K562 (cell line): ENCODE measurements at regions not wholly inside any gene's neighbourhood (a gene's known extent, or its start where the extent isn't known, plus 50 kb on each side); places are given as distances from the start of the nearest gene placed in this dataset.

ENCODE experiments used
- ATAC-seq: fragments of 200-7000 bp; cut with Tn5 transposase; 3 replicates; pipeline ENCODE4 v1.9.1; 2020; ENCODE audit warnings: moderate library complexity
- BruUV-seq: library from RNA; stranded (reverse); fragments of 400-500 nt; replicated peaks from 2 replicates; lab custom pipeline; 2021; lab: Mats Ljungman, UMichigan
- CTCF ChIA-PET: fragments of 300-600 bp; formaldehyde crosslinking; extraction: SDS; loops from one replicate; lab custom pipeline; 2021; ENCODE audit warnings: low intra/inter-chr PET ratio; lab: Yijun Ruan, JAX
- POLR2A ChIA-PET: fragments of 300-600, 350-650 bp; sonication (Branson Sonifier 250); formaldehyde crosslinking; extraction: SDS; loops from one replicate; lab custom pipeline; 2021; ENCODE audit warnings: antibody characterized with exemption, inconsistent platforms; lab: Yijun Ruan, JAX
- DNase-seq, 4 experiments: peaks; one replicate each; pipeline versions ENCODE4 v3.0.0 to v3.0.0-alpha.2; 2011 to 2018; ENCODE audit warnings: low spot score in 3 of 4, mixed read lengths in 3 of 4; ENCODE audit errors: extremely low read depth in 1 of 4
- FAIRE-seq: peaks from 2 replicates; lab custom pipeline; 2011; peaks lifted over from hg19 to GRCh38; lab: Jason Lieb, UNC
- H2AFZ ChIP-seq: 2 replicates; pipeline ENCODE4 v1.6.0; 2011; ENCODE audit warnings: low read depth, low read length, control low read depth, inconsistent platforms
- H3K27ac ChIP-seq: fragments of 200-600 bp; 3 replicates; pipeline ENCODE4 v1.8.0; 2011; ENCODE audit warnings: low read depth, mild to moderate bottlenecking, control low read depth, inconsistent platforms, low read length, moderate library complexity, mixed read lengths; ENCODE audit errors: extremely low read depth
- H3K27me3 ChIP-seq, 2 experiments: fragments of 300-600 bp in 1 of 2; 2 replicates in 1 of 2; 3 replicates in 1 of 2; pipeline versions ENCODE4 v1.6.0 to v1.8.0; 2011; ENCODE audit warnings: inconsistent platforms in 2 of 2, low read length in 2 of 2, mild to moderate bottlenecking in 1 of 2, mixed read lengths in 1 of 2, moderate library complexity in 1 of 2; ENCODE audit not compliant: control insufficient read depth in 2 of 2, insufficient read depth in 2 of 2
- H3K36me3 ChIP-seq: fragments of 300-600 bp; 3 replicates; pipeline ENCODE4 v1.8.0; 2011; ENCODE audit warnings: mild to moderate bottlenecking, low read length, inconsistent platforms; ENCODE audit not compliant: control insufficient read depth, insufficient read depth
- H3K4me1 ChIP-seq, 2 experiments: fragments of 200-600 bp in 1 of 2; replicated peaks in 1 of 2; 2 replicates in 1 of 2; 3 replicates in 1 of 2; pipeline versions ENCODE4 v1.5.1 to v1.8.0; 2011; ENCODE audit warnings: inconsistent platforms in 2 of 2, low read length in 2 of 2, mild to moderate bottlenecking in 1 of 2, mixed read lengths in 1 of 2, moderate library complexity in 1 of 2; ENCODE audit not compliant: control insufficient read depth in 2 of 2, insufficient read depth in 2 of 2
- H3K4me2 ChIP-seq: 2 replicates; pipeline ENCODE4 v1.6.1; 2011; ENCODE audit warnings: low read length, control low read depth, inconsistent platforms, mixed read lengths; ENCODE audit not compliant: insufficient read depth
- H3K4me3 ChIP-seq: fragments of 200-600 bp; sonication (generic), shearing (Covaris generic); 2 replicates; pipeline ENCODE4 v1.5.1; 2016; ENCODE audit warnings: control low read depth, inconsistent platforms
- H3K79me2 ChIP-seq: fragments of 200-600 bp; 3 replicates; pipeline ENCODE4 v1.8.0; 2011; ENCODE audit warnings: low read length, inconsistent platforms; ENCODE audit not compliant: control insufficient read depth, insufficient read depth
- H3K9ac ChIP-seq, 2 experiments: 2 replicates each; pipeline versions ENCODE4 v1.6.0 to v1.6.1; 2011; ENCODE audit warnings: low read depth in 2 of 2, low read length in 2 of 2, control low read depth in 1 of 2, inconsistent platforms in 1 of 2, mild to moderate bottlenecking in 1 of 2, mixed read lengths in 1 of 2; ENCODE audit not compliant: insufficient read depth in 1 of 2
- H3K9me1 ChIP-seq: one replicate; pipeline ENCODE4 v1.6.0; 2011; ENCODE audit warnings: inconsistent platforms, mild to moderate bottlenecking, low read length, moderate library complexity; ENCODE audit not compliant: control insufficient read depth, insufficient read depth
- H3K9me3 ChIP-seq: replicated peaks from 2 replicates; pipeline ENCODE4 v1.5.1; 2011; ENCODE audit warnings: low read depth, low read length, inconsistent platforms; ENCODE audit not compliant: control insufficient read depth, insufficient read depth
- H4K20me1 ChIP-seq: replicated peaks from 2 replicates; pipeline ENCODE4 v1.6.1; 2011; ENCODE audit warnings: low read length, inconsistent platforms, mixed read lengths; ENCODE audit not compliant: control insufficient read depth, insufficient read depth
- ARNT ChIP-seq, 2 experiments: fragments of 450-650 bp; IDR thresholded peaks; 2 replicates each; pipeline ENCODE4 v1.6.1; 2016; ENCODE audit warnings: mild to moderate bottlenecking in 1 of 2
- CC2D1A ChIP-seq: fragments of 450-650 bp; IDR thresholded peaks from 2 replicates; pipeline ENCODE4 v1.6.1; 2017; ENCODE audit warnings: mild to moderate bottlenecking
- CREBBP ChIP-seq: IDR thresholded peaks from one replicate; pipeline ENCODE4 v1.6.1; 2012; ENCODE audit warnings: low read depth, mild to moderate bottlenecking, control low read depth, inconsistent platforms, low read length
- FIP1L1 ChIP-seq: fragments of 200-400 bp; formaldehyde crosslinking; IDR thresholded peaks from 2 replicates; pipeline ENCODE4 v1.6.1; 2018; ENCODE audit warnings: mild to moderate bottlenecking, low read depth, low read length; ENCODE audit not compliant: poor library complexity, severe bottlenecking
- GATAD2B ChIP-seq: fragments of 450-650 bp; IDR thresholded peaks from 2 replicates; pipeline ENCODE4 v1.6.1; 2017; ENCODE audit warnings: mild to moderate bottlenecking, borderline replicate concordance
- HDGF ChIP-seq: fragments of 450-650 bp; IDR thresholded peaks from 2 replicates; pipeline ENCODE4 v1.6.1; 2016
- HMGN3 ChIP-seq: IDR thresholded peaks from 2 replicates; pipeline ENCODE4 v1.6.1; 2011; ENCODE audit warnings: borderline replicate concordance, low read depth, mild to moderate bottlenecking, mixed read lengths, low read length; ENCODE audit not compliant: insufficient read length; ENCODE audit errors: extremely low read depth
- MCM7 ChIP-seq, 2 experiments: fragments of 450-650 bp; IDR thresholded peaks; 2 replicates each; pipeline ENCODE4 v1.6.1; 2016 to 2018
- MECOM ChIP-seq: fragments of 250-450 bp; sonication (Bioruptor Pico); IDR thresholded peaks from 2 replicates; pipeline ENCODE4 v1.8.0; 2022; ENCODE audit warnings: inconsistent platforms
- MITF ChIP-seq: IDR thresholded peaks from 2 replicates; pipeline ENCODE4 v1.6.1; 2014; ENCODE audit warnings: antibody characterized with exemption
- TFAM ChIP-seq: fragments of 250-450 bp; sonication (Bioruptor Pico); conservative IDR thresholded peaks from 2 replicates; pipeline ENCODE4 v1.5.0; 2021; ENCODE audit warnings: mild to moderate bottlenecking, moderate library complexity
- ZNF3 ChIP-seq: fragments of 250-450 bp; sonication (Bioruptor Pico); IDR thresholded peaks from 2 replicates; pipeline ENCODE4 v1.5.0; 2021; ENCODE audit warnings: mild to moderate bottlenecking, moderate library complexity
- ZNF395 ChIP-seq: fragments of 200-800 bp; sonication (Bioruptor generic); IDR thresholded peaks from 2 replicates; pipeline ENCODE4 v1.6.1; 2017; ENCODE audit warnings: missing genetic modification characterization, missing compliant biosample characterization
- ZNF436 ChIP-seq: fragments of 250-450, 450-650 bp; sonication (Bioruptor Pico); formaldehyde crosslinking; IDR thresholded peaks from 2 replicates; pipeline ENCODE4 v1.7.0; 2020; ENCODE audit warnings: mild to moderate bottlenecking
- WGBS: fragments of 100-300 bp; shearing (Covaris generic); methylation state at CpG from one replicate; pipeline ENCODE4 v1.1.6; 2016; ENCODE audit warnings: low coverage, mixed read lengths; ENCODE audit not compliant: insufficient coverage; ENCODE audit errors: missing lambda C conversion rate; 5-methylcytosine and 5-hydroxymethylcytosine counted together
- in situ Hi-C: fragments of 300-500 bp; cut with MboI; formaldehyde crosslinking; loops from 4 replicates; pipeline ENCODE4 v1.15.0; 2018; ENCODE audit warnings: inconsistent platforms, mixed read lengths
- intact Hi-C: fragments of 100-400 bp; cut with micrococcal nuclease; formaldehyde crosslinking; loops from 2 replicates; pipeline ENCODE4 v1.14.2; 2022

- Histone ChIP-seq H3K27me3 (no peaks in the 10 kb centered on the region), H3K9ac (no peak overlapping the region), H3K9me3 (no peaks in the 10 kb centered on the region), H3K79me2 (no peaks in the 10 kb centered on the region), H3K4me3 (no peak overlapping the region), H3K9me1 (no peaks in the 10 kb centered on the region), H2AFZ (no peak overlapping the region)
- in situ Hi-C loops: no loop called here
- DNase-seq: no peak
- CTCF ChIA-PET: no interaction called here
- POLR2A ChIA-PET: no interaction called here
- no peak for TF ChIP-seq GATAD2B
- TF ChIP-seq, all 486 proteins: peak for 0
- no TSS peak for BruUV-seq
- ATAC-seq: no peak
- Histone ChIP-seq H3K4me2 (no peak overlapping the region), H3K27ac (no peak overlapping the region), H4K20me1 (no peaks in the 10 kb centered on the region), H3K4me1 (no peaks in the 10 kb centered on the region), H3K36me3 (no peaks in the 10 kb centered on the region)
- intact Hi-C loops: no loop called here
- 0% methylated on average over 2 of the region's 2 CpGs for WGBS
- no peak for FAIRE-seq
Observed at GRCh38 chr4:28435314-28435713, 1574.7 kb downstream of the STIM2 start.

- ChIA-PET CTCF (no interaction called here), POLR2A (no interaction called here)
- no peak overlapping the region for H3K4me2 ChIP-seq
- no peaks in the 10 kb centered on the region for H3K9me1 ChIP-seq
- no peak overlapping the region for H3K27ac ChIP-seq
- no peaks in the 10 kb centered on the region for H3K9me3 ChIP-seq
- no peak overlapping the region for H3K4me3 ChIP-seq
- H3K27me3 ChIP-seq: no peaks in the 10 kb centered on the region
- FAIRE-seq (no peak), DNase-seq (no peak), ATAC-seq (no peak)
- no peaks in the 10 kb centered on the region for H3K36me3 ChIP-seq
- H2AFZ ChIP-seq: no peak overlapping the region
- in situ Hi-C loops (no loop called here), intact Hi-C loops (no loop called here)
- H4K20me1 ChIP-seq: no peaks in the 10 kb centered on the region
- no TSS peak for BruUV-seq
- 1% methylated on average over 10 of the region's 10 CpGs for WGBS
- no peaks in the 10 kb centered on the region for H3K4me1 ChIP-seq
- H3K79me2 ChIP-seq: no peaks in the 10 kb centered on the region
- no peak overlapping the region for H3K9ac ChIP-seq
- TF ChIP-seq MITF (no peak), FIP1L1 (no peak), CC2D1A (no peak), ZNF3 (no peak), CREBBP (no peak), TFAM (CRISPR knock-in tag) (no peak), MCM7 (IDR thresholded peaks at IDR 0.05) (no peak), ZNF436 (CRISPR knock-in tag) (no peak), HDGF (no peak), HMGN3 (no peak), ZNF395 (CRISPR knock-in tag) (no peak), MECOM (CRISPR knock-in tag) (no peak), ARNT (IDR thresholded peaks at IDR 0.05) (no peak)
Observed at GRCh38 chr4:28436191-28437080, 1575.8 kb downstream of the STIM2 start.
